ENCODE measurements at regions not wholly inside any gene's neighbourhood (a gene's known extent, or its start where the extent isn't known, plus 50 kb on each side); places are given as distances from the start of the nearest gene placed in this dataset.

- no peak overlapping the region for H3K4me3 ChIP-seq (ENCODE audit: low read depth, low read length)
- DNase-seq (ENCODE audit: low read depth): no peak
- no peak for TF ChIP-seq CTCF (conservative IDR thresholded peaks at IDR 0.05; ENCODE audit: low read depth, low read length)
Measured at GRCh38 chr5:58274191-58274590, 185.7 kb downstream of the PLK2 start.

GRCh38 chr5:58273711-58274110, 186.2 kb downstream of the PLK2 start:
- no peak overlapping the region for H3K4me3 ChIP-seq (ENCODE audit: low read depth, low read length)
- DNase-seq (ENCODE audit: low read depth): no peak
- no peak for TF ChIP-seq CTCF (conservative IDR thresholded peaks at IDR 0.05; ENCODE audit: low read depth, low read length)

- no peak overlapping the region for H3K4me3 ChIP-seq (ENCODE audit: low read depth, low read length)
Measured at GRCh38 chr5:58268268-58268667, 191.6 kb downstream of the PLK2 start.

GRCh38 chr5:58266402-58266801, 193.5 kb downstream of the PLK2 start:
- no peak for TF ChIP-seq CTCF (conservative IDR thresholded peaks at IDR 0.05; ENCODE audit: low read depth, low read length)
- no peak overlapping the region for H3K4me3 ChIP-seq (ENCODE audit: low read depth, low read length)
- DNase-seq (ENCODE audit: low read depth): peak; percentile 27

More at GRCh38 chr5:58268268-58268667, 191.6 kb downstream of the PLK2 start:
- no peak for TF ChIP-seq CTCF (conservative IDR thresholded peaks at IDR 0.05; ENCODE audit: low read depth, low read length)
- DNase-seq (ENCODE audit: low read depth): no peak

GRCh38 chr5:58265246-58265930, 194.5 kb downstream of the PLK2 start:
- no peak for TF ChIP-seq CTCF (conservative IDR thresholded peaks at IDR 0.05; ENCODE audit: low read depth, low read length)
- no peak for DNase-seq (ENCODE audit: low read depth)

GRCh38 chr5:58264276-58264675, 195.6 kb downstream of the PLK2 start:
- no peak for TF ChIP-seq CTCF (conservative IDR thresholded peaks at IDR 0.05; ENCODE audit: low read depth, low read length)
- H3K4me3 ChIP-seq (ENCODE audit: low read depth, low read length): no peak overlapping the region
- peak; percentile 9 for DNase-seq (ENCODE audit: low read depth)

More at GRCh38 chr5:58265246-58265930, 194.5 kb downstream of the PLK2 start:
- H3K4me3 ChIP-seq (ENCODE audit: low read depth, low read length): no peak overlapping the region

GRCh38 chr5:58263296-58263695, 196.6 kb downstream of the PLK2 start:
- H3K4me3 ChIP-seq (ENCODE audit: low read depth, low read length): no peak overlapping the region
- DNase-seq (ENCODE audit: low read depth): no peak
- no peak for TF ChIP-seq CTCF (conservative IDR thresholded peaks at IDR 0.05; ENCODE audit: low read depth, low read length)
